ENCODE measurements at regions not wholly inside any gene's neighbourhood (a gene's known extent, or its start where the extent isn't known, plus 50 kb on each side); places are given as distances from the start of the nearest gene placed in this dataset.

- H3K36me3 ChIP-seq, result no peaks in the 10 kb centered on the region
- H3K9me3 ChIP-seq (ENCODE audit: low read depth), result no peaks in the 10 kb centered on the region
- no peaks in the 10 kb centered on the region for H3K4me1 ChIP-seq (ENCODE audit: low read depth)
- H3K27ac ChIP-seq, result no peak overlapping the region
- no peaks in the 10 kb centered on the region for H3K27me3 ChIP-seq
- peak in 1 of 2 donors; percentile 3 for DNase-seq (ENCODE audit: low read depth in 1 of 2, low spot score in 1 of 2)
- no peak for TF ChIP-seq CTCF (IDR thresholded peaks at IDR 0.05; ENCODE audit: low read depth, low read length)
- H3K4me3 ChIP-seq, result no peak overlapping the region
Observed at GRCh38 chr6:121917834-121918559, 481.5 kb upstream of the HSF2 start.

DNA sequence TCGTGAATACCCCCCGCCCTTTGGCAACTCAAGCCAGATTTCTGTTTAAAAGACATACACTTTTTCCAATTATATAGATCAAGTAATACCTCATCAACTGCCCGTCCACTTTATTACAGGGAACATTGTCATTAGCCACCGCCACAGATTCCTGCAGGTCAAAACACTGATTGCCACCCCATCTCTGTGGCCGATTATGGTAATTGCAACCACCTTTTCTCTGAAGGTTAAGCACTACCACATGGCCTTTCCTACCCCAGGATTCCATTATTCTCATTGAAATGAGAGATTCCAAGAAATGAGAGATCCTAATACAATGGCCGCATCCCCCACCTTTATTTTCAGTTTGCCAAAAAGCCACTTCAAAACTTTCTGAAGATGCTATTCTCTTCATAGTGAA is 478.8 kb upstream of the HSF2 start:
- DNase-seq (ENCODE audit: low read depth in 1 of 2, low spot score in 1 of 2), result no peak
- no peak overlapping the region for H3K27ac ChIP-seq
- H3K36me3 ChIP-seq, result no peaks in the 10 kb centered on the region
- no peak overlapping the region for H3K4me3 ChIP-seq
- H3K9me3 ChIP-seq (ENCODE audit: low read depth), result no peaks in the 10 kb centered on the region
- no peaks in the 10 kb centered on the region for H3K4me1 ChIP-seq (ENCODE audit: low read depth)
- H3K27me3 ChIP-seq, result no peaks in the 10 kb centered on the region
- TF ChIP-seq CTCF (IDR thresholded peaks at IDR 0.05; ENCODE audit: low read depth, low read length), result no peak

GRCh38 chr6:121925024-121925423 is 474.4 kb upstream of the HSF2 start:
- Histone ChIP-seq H3K36me3 (no peaks in the 10 kb centered on the region), H3K9me3 (ENCODE audit: low read depth) (no peaks in the 10 kb centered on the region), H3K4me3 (no peak overlapping the region), H3K4me1 (ENCODE audit: low read depth) (no peaks in the 10 kb centered on the region), H3K27ac (no peak overlapping the region), H3K27me3 (no peaks in the 10 kb centered on the region)
- no peak for TF ChIP-seq CTCF (IDR thresholded peaks at IDR 0.05; ENCODE audit: low read depth, low read length)
- no peak for DNase-seq (ENCODE audit: low read depth in 1 of 2, low spot score in 1 of 2)

- no peak for DNase-seq (ENCODE audit: low read depth in 1 of 2, low spot score in 1 of 2)
- no peak overlapping the region for H3K27ac ChIP-seq
Observed at GRCh38 chr6:121925534-121926255, 473.8 kb upstream of the HSF2 start.

GRCh38 chr6:121929301-121929700 is 470.2 kb upstream of the HSF2 start:
- Histone ChIP-seq H3K27me3 (no peaks in the 10 kb centered on the region), H3K27ac (no peak overlapping the region), H3K4me3 (no peak overlapping the region), H3K36me3 (no peaks in the 10 kb centered on the region), H3K9me3 (ENCODE audit: low read depth) (no peaks in the 10 kb centered on the region), H3K4me1 (ENCODE audit: low read depth) (peaks cover 8% of the 10 kb centered on the region)
- no peak for DNase-seq (ENCODE audit: low read depth in 1 of 2, low spot score in 1 of 2)
- TF ChIP-seq CTCF (IDR thresholded peaks at IDR 0.05; ENCODE audit: low read depth, low read length), result no peak

More at GRCh38 chr6:121925534-121926255, 473.8 kb upstream of the HSF2 start:
- H3K4me1 ChIP-seq (ENCODE audit: low read depth), result no peaks in the 10 kb centered on the region
- no peak for TF ChIP-seq CTCF (IDR thresholded peaks at IDR 0.05; ENCODE audit: low read depth, low read length)
- no peaks in the 10 kb centered on the region for H3K36me3 ChIP-seq
- H3K4me3 ChIP-seq, result no peak overlapping the region
- no peaks in the 10 kb centered on the region for H3K27me3 ChIP-seq
- no peaks in the 10 kb centered on the region for H3K9me3 ChIP-seq (ENCODE audit: low read depth)

All from cardiac muscle cell (in vitro differentiated cells and primary cell).